ENCODE measurements at regions not wholly inside any gene's neighbourhood (a gene's known extent, or its start where the extent isn't known, plus 50 kb on each side); places are given as distances from the start of the nearest gene placed in this dataset.
A peak's percentile ranks its signal among the peaks of the same experiment; 100 is the strongest.
"Not testable (repeated sequence)": the region's sequence is repeated elsewhere in the genome, so short reads cannot be mapped to it uniquely, and the experiment has no call there.

- DNase-seq (ENCODE audit: low read depth in 2 of 3, low spot score in 2 of 3): no peak
Measured at GRCh38 chr4:38504396-38504715, 159.6 kb upstream of the KLF3 start.

- DNase-seq (ENCODE audit: low read depth in 2 of 3, low spot score in 2 of 3): no peak
Measured at GRCh38 chr4:38509551-38509950, 154.4 kb upstream of the KLF3 start.

- DNase-seq (ENCODE audit: low read depth in 2 of 3, low spot score in 2 of 3): no peak
Measured at GRCh38 chr4:38510201-38510600, 153.8 kb upstream of the KLF3 start.

GRCh38 chr4:38511702-38512101, 152.3 kb upstream of the KLF3 start:
- no peak for DNase-seq (ENCODE audit: low read depth in 2 of 3, low spot score in 2 of 3)

- no peak for DNase-seq (ENCODE audit: low read depth in 2 of 3, low spot score in 2 of 3)
Measured at GRCh38 chr4:38512840-38513239, 151.2 kb upstream of the KLF3 start.

- DNase-seq (ENCODE audit: low read depth in 2 of 3, low spot score in 2 of 3): no peak
Measured at GRCh38 chr4:38514465-38515146, 149.4 kb upstream of the KLF3 start.

GRCh38 chr4:38516190-38516589, 147.8 kb upstream of the KLF3 start:
- DNase-seq (ENCODE audit: low read depth in 2 of 3, low spot score in 2 of 3): no peak

- DNase-seq (ENCODE audit: low read depth in 2 of 3, low spot score in 2 of 3): no peak
Measured at GRCh38 chr4:38519666-38520065, 144.3 kb upstream of the KLF3 start.

GRCh38 chr4:38523054-38523453, 140.9 kb upstream of the KLF3 start:
- no peak for DNase-seq (ENCODE audit: low read depth in 2 of 3, low spot score in 2 of 3)

- peak in 2 of 3 experiments; percentile 1 to 25 for DNase-seq (ENCODE audit: low read depth in 2 of 3, low spot score in 2 of 3)
Measured at GRCh38 chr4:38523524-38524448, 140.2 kb upstream of the KLF3 start.

GRCh38 chr4:38526412-38526811, 137.6 kb upstream of the KLF3 start:
- DNase-seq (ENCODE audit: low read depth in 2 of 3, low spot score in 2 of 3): no peak

- DNase-seq (ENCODE audit: low read depth in 2 of 3, low spot score in 2 of 3): peak in 1 of 3 experiments; percentile 26
Measured at GRCh38 chr4:38529189-38530115, 134.5 kb upstream of the KLF3 start.

- no peak for DNase-seq (ENCODE audit: low read depth in 2 of 3, low spot score in 2 of 3)
Measured at GRCh38 chr4:38530486-38530885, 133.5 kb upstream of the KLF3 start.

- DNase-seq (ENCODE audit: low read depth in 2 of 3, low spot score in 2 of 3): no peak
Measured at GRCh38 chr4:38531141-38531727, 132.8 kb upstream of the KLF3 start.

GRCh38 chr4:38532908-38533499, 131.0 kb upstream of the KLF3 start:
- no peak for DNase-seq (ENCODE audit: low read depth in 2 of 3, low spot score in 2 of 3)

- DNase-seq (ENCODE audit: low read depth in 2 of 3, low spot score in 2 of 3): no peak
Measured at GRCh38 chr4:38534344-38535045, 129.5 kb upstream of the KLF3 start.

- DNase-seq (ENCODE audit: low read depth in 2 of 3, low spot score in 2 of 3): not testable (repeated sequence)
Measured at GRCh38 chr4:38535071-38535470, 128.9 kb upstream of the KLF3 start.

GRCh38 chr4:38535717-38536116, 128.3 kb upstream of the KLF3 start:
- no peak for DNase-seq (ENCODE audit: low read depth in 2 of 3, low spot score in 2 of 3)

- DNase-seq (ENCODE audit: low read depth in 2 of 3, low spot score in 2 of 3): no peak
Measured at GRCh38 chr4:38536716-38537115, 127.3 kb upstream of the KLF3 start.

- no peak for DNase-seq (ENCODE audit: low read depth in 2 of 3, low spot score in 2 of 3)
Measured at GRCh38 chr4:38537666-38538065, 126.3 kb upstream of the KLF3 start.

Data from activated CD8-positive, alpha-beta memory T cell treated with anti-CD3 and anti-CD28 coated beads for 48 hours (primary cell).